ENCODE measurements at regions not wholly inside any gene's neighbourhood (a gene's known extent, or its start where the extent isn't known, plus 50 kb on each side); places are given as distances from the start of the nearest gene placed in this dataset.

DNA sequence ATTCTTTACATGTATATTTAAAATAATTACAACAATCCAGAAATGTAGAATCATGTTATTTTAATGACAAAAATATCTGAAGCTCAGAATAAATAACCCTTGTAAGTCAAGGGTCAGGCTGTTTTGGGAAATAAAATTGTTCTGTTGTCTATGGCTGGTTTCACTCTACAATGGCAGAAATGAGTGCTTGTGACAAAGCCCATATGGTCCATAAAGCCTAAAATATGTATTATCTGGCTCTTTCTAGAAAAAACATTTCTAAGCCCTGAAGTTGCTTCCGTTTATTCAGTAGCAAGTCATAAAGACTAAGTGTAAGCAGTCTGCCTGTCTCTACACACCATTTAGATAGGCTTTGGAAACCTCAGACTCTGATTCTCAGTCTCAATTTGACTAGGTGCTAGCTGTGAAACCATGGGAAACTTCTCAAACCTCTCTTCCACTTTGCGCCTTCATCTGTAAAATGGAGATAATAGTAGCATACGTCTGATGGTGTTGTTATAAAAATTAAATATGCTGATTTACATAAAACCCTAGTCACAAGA lies 365.7 kb upstream of the CA10 start:
- Histone ChIP-seq H3K9me3 (ENCODE audit: control insufficient read depth in 1 of 2, insufficient read depth in 1 of 2, low read depth in 1 of 2, low read length in 2 of 2) (peaks cover 23 to 33% of the 10 kb centered on the region in 2 experiments; a peak in 2 of 4 replicates), H3K27ac (ENCODE audit: low read depth, low read length) (no peak overlapping the region), H4K20me1 (ENCODE audit: insufficient read depth) (no peaks in the 10 kb centered on the region), H3K4me3 (replicated peaks in 1 of 2; ENCODE audit: low read depth in 1 of 2, low read length in 2 of 2) (no peak overlapping the region), H3K79me2 (ENCODE audit: insufficient read depth, low read length) (no peaks in the 10 kb centered on the region), H3K27me3 (ENCODE audit: insufficient read depth, low read length) (no peaks in the 10 kb centered on the region), H2AFZ (ENCODE audit: low read depth, low read length, poor library complexity, severe bottlenecking) (no peak overlapping the region), H3K4me2 (ENCODE audit: low read length) (no peak overlapping the region), H3K9ac (ENCODE audit: low read length) (no peak overlapping the region), H3K4me1 (ENCODE audit: control insufficient read depth in 1 of 2, insufficient read depth in 2 of 2, low read length in 2 of 2) (no peaks in the 10 kb centered on the region), H3K9me2 (ENCODE audit: insufficient read depth) (no peaks in the 10 kb centered on the region), H3K36me3 (ENCODE audit: control insufficient read depth in 1 of 2, insufficient read depth in 2 of 2, low read length in 2 of 2) (no peaks in the 10 kb centered on the region)
- intact Hi-C loops (cut with micrococcal nuclease): no loop called here
- DNase-seq (ENCODE audit: low read depth, low spot score) (no peak), ATAC-seq (no peak)
- ChIA-PET RAD21 (ENCODE audit: low non-redundant PET in 1 of 2, low total read pairs in 2 of 2, uncharacterized antibody in 2 of 2, unreplicated experiment in 2 of 2) (no interaction called here), CTCF (no interaction called here), POLR2A (no interaction called here)
- no peak for TF ChIP-seq YY1 (IDR thresholded peaks at IDR 0.05; ENCODE audit: extremely low read depth, insufficient replicate concordance, low read depth, low read length)
- no peak for TF ChIP-seq RAD21 (IDR thresholded peaks at IDR 0.05; ENCODE audit: low read depth)
- no peak for TF ChIP-seq CEBPB (IDR thresholded peaks at IDR 0.05; ENCODE audit: low read depth)
- no peak for TF ChIP-seq POLR2AphosphoS5 (IDR thresholded peaks at IDR 0.05; ENCODE audit: low read depth, low read length)
- no TSS peak for BruUV-seq (replicated peaks)

DNA sequence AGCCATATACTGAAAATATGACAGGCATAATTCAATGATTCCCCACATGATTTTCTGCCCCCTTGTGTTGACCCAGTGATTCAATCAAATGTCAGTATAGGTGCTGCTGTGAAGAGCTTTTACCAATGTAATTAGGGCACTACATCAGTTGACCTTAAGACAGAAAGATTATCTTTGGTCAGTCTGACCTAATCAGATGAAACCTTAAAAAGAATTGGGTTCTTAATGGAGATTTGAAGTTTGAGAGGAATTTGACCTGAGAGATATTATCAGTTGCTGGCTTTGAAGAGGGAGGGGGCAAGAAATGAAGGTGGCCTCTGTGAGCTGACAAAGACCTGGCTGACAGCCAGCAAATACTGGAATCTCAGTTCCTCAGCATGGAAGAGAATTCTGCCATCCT lies 358.7 kb upstream of the CA10 start:
- intact Hi-C loops (cut with micrococcal nuclease): no loop called here
- Histone ChIP-seq H3K27me3 (ENCODE audit: insufficient read depth, low read length) (no peaks in the 10 kb centered on the region), H3K4me3 (replicated peaks in 1 of 2; ENCODE audit: low read depth in 1 of 2, low read length in 2 of 2) (no peak overlapping the region), H3K9me3 (ENCODE audit: control insufficient read depth in 1 of 2, insufficient read depth in 1 of 2, low read depth in 1 of 2, low read length in 2 of 2) (peaks cover 36 to 53% of the 10 kb centered on the region in 2 experiments; a peak in 3 of 4 replicates), H3K36me3 (ENCODE audit: control insufficient read depth in 1 of 2, insufficient read depth in 2 of 2, low read length in 2 of 2) (no peaks in the 10 kb centered on the region), H3K79me2 (ENCODE audit: insufficient read depth, low read length) (no peaks in the 10 kb centered on the region), H3K4me2 (ENCODE audit: low read length) (no peak overlapping the region), H3K27ac (ENCODE audit: low read depth, low read length) (no peak overlapping the region), H2AFZ (ENCODE audit: low read depth, low read length, poor library complexity, severe bottlenecking) (no peak overlapping the region), H3K9me2 (ENCODE audit: insufficient read depth) (no peaks in the 10 kb centered on the region), H4K20me1 (ENCODE audit: insufficient read depth) (no peaks in the 10 kb centered on the region), H3K4me1 (ENCODE audit: control insufficient read depth in 1 of 2, insufficient read depth in 2 of 2, low read length in 2 of 2) (no peaks in the 10 kb centered on the region), H3K9ac (ENCODE audit: low read length) (no peak overlapping the region)
- ATAC-seq (no peak), DNase-seq (ENCODE audit: low read depth, low spot score) (no peak)
- POLR2A ChIA-PET: no interaction called here
- no TSS peak for BruUV-seq (replicated peaks)
- CTCF ChIA-PET: no interaction called here
- RAD21 ChIA-PET (ENCODE audit: low non-redundant PET in 1 of 2, low total read pairs in 2 of 2, uncharacterized antibody in 2 of 2, unreplicated experiment in 2 of 2): no interaction called here
- TF ChIP-seq ZNF274 (IDR thresholded peaks at IDR 0.05; ENCODE audit: low read depth, low read length): no peak
- no peak for TF ChIP-seq POLR2AphosphoS5 (IDR thresholded peaks at IDR 0.05; ENCODE audit: low read depth, low read length)
- no peak for TF ChIP-seq ELF1 (IDR thresholded peaks at IDR 0.05; ENCODE audit: borderline replicate concordance, low read depth)
- TF ChIP-seq EZH2phosphoT487 (IDR thresholded peaks at IDR 0.05; ENCODE audit: borderline replicate concordance): no peak
- no peak for TF ChIP-seq ZFX (IDR thresholded peaks at IDR 0.05)
- no peak for TF ChIP-seq POLR2A (IDR thresholded peaks at IDR 0.05; ENCODE audit: borderline replicate concordance, extremely low read depth, insufficient read depth, insufficient read length)
- TF ChIP-seq, protein P1, sequence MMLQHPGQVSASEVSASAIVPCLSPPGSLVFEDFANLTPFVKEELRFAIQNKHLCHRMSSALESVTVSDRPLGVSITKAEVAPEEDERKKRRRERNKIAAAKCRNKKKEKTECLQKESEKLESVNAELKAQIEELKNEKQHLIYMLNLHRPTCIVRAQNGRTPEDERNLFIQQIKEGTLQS (IDR thresholded peaks at IDR 0.05): no peak
- TF ChIP-seq, protein P2, sequence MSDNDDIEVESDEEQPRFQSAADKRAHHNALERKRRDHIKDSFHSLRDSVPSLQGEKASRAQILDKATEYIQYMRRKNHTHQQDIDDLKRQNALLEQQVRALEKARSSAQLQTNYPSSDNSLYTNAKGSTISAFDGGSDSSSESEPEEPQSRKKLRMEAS (IDR thresholded peaks at IDR 0.05): no peak
- TF ChIP-seq SRF (IDR thresholded peaks at IDR 0.05; ENCODE audit: low read depth): no peak

All from HCT116 (cell line).